HG02938 (cell line): ENCODE measurements at regions not wholly inside any gene's neighbourhood (a gene's known extent, or its start where the extent isn't known, plus 50 kb on each side); places are given as distances from the start of the nearest gene placed in this dataset.
A peak's percentile ranks its signal among the peaks of the same experiment; 100 is the strongest.

ENCODE experiments used
- ATAC-seq: cut with Tn5 transposase; IDR thresholded peaks from one replicate; pipeline ENCODE4 v1.9.1; 2021; ENCODE audit warnings: mild to moderate bottlenecking, moderate library complexity; ENCODE audit not compliant: unreplicated experiment

GRCh38 chr18:76771192-76771799, 51.1 kb upstream of the ZNF236 start:
- no peak for ATAC-seq

- no peak for ATAC-seq
These were observed 54.4 kb upstream of the ZNF236 start for GRCh38 chr18:76767954-76768353.

GRCh38 chr18:76766429-76766828, 55.9 kb upstream of the ZNF236 start:
- no peak for ATAC-seq

GRCh38 chr18:76765649-76766048, 56.7 kb upstream of the ZNF236 start:
- ATAC-seq: no peak

- no peak for ATAC-seq
These were observed 58.0 kb upstream of the ZNF236 start for GRCh38 chr18:76764291-76764901.

- no peak for ATAC-seq
These were observed 63.3 kb upstream of the ZNF236 start for GRCh38 chr18:76759056-76759455.

GRCh38 chr18:76757925-76758324, 64.4 kb upstream of the ZNF236 start:
- no peak for ATAC-seq

GRCh38 chr18:76757335-76757734, 65.0 kb upstream of the ZNF236 start:
- no peak for ATAC-seq

- ATAC-seq: no peak
These were observed 65.7 kb upstream of the ZNF236 start for GRCh38 chr18:76756531-76757253.

GRCh38 chr18:76754351-76754750, 68.0 kb upstream of the ZNF236 start:
- no peak for ATAC-seq

GRCh38 chr18:76752400-76752799, 70.0 kb upstream of the ZNF236 start:
- ATAC-seq: no peak

GRCh38 chr18:76750917-76751890, 71.2 kb upstream of the ZNF236 start:
- ATAC-seq: no peak

- no peak for ATAC-seq
These were observed 72.1 kb upstream of the ZNF236 start for GRCh38 chr18:76750269-76750668.

- ATAC-seq: no peak
These were observed 74.7 kb upstream of the ZNF236 start for GRCh38 chr18:76747676-76748075.

GRCh38 chr18:76741346-76741745, 81.0 kb upstream of the ZNF236 start:
- no peak for ATAC-seq

GRCh38 chr18:76736309-76736708, 86.0 kb upstream of the ZNF236 start:
- ATAC-seq: no peak

GRCh38 chr18:76730901-76731300, 91.5 kb upstream of the ZNF236 start:
- ATAC-seq: no peak

GRCh38 chr18:76727589-76727988, 94.8 kb upstream of the ZNF236 start:
- ATAC-seq: no peak

GRCh38 chr18:76725445-76725844, 96.9 kb upstream of the ZNF236 start:
- ATAC-seq: peak; percentile 54

GRCh38 chr18:76722224-76723061, 99.9 kb upstream of the ZNF236 start:
- ATAC-seq: no peak
